HTERT RPE-1 (cell line): ENCODE measurements at regions not wholly inside any gene's neighbourhood (a gene's known extent, or its start where the extent isn't known, plus 50 kb on each side); places are given as distances from the start of the nearest gene placed in this dataset.

Experiments
- in situ Hi-C: fragments of 300-500 bp; cut with MboI; formaldehyde crosslinking; loops from 4 replicates; pipeline ENCODE4 v1.14.3; 2020; ENCODE audit warnings: low sequenced_read_pairs

DNA sequence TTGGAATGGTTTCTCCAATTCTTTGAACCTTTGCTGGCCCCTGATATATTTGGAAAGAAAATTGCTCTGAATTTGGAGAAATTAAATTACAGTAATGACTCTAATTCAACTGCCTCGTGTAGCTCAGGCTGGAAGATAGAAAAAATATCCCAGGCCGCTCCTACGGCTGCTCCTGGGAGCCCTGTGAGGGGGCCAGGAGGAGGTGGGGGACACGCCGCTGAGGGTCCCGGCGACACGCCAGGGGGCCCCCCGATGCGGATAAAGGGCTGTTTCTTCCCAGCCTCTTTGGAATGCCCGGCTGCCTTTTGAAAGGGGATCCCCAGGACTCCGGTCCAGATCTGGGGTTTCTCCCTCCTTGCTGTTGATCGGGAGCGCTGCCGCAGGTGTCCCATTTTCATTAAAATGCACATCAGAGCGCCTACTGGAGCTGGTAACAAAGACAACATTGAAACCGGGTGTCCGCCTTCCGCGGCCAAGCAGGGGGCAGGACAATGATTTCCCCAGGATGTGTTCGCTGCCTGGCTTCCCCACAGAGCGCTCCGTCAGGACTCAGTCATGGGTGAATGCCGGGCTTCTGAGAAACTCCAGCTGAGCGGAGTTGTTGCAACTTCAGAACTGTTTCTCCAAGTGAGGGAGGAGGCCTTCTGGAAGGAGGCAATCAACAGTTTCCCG is 200.1 kb upstream of the KBTBD8 start:
- in situ Hi-C loops, result no loop called here

DNA sequence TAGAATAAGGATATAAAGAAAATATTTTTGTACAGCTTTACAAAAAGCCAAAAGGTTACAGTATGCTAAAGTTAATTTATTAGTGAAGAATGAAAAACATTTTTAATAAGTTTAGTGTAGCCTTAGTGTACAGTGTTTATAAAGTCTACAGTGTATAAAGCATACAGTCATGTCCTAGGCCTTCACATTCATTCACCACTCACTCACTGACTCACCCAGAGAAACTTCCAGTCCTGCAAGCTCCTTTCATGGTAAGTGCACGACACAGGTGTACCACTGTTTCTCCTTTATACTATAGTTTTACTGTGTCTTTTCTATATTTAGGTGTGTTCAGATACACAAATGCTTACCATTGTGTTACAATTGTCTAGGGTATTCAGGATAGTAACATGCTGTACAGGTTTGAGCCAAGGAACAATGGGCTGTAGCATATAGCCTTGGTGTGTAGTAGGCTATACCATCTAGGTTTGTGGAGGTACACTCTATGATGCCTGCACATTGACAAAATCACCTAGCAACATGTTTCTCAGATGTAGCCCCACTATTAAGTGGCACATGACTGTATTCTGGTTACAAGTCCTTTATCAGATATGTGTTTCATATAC is 197.1 kb upstream of the KBTBD8 start:
- in situ Hi-C loops, result loop anchor here (25.0 kb wide), 1 partner anchor 539 kb away; no protein-coding TSS in a partner anchor

GRCh38 chr3:66803206-66803605 is 194.9 kb upstream of the KBTBD8 start:
- in situ Hi-C loops, result loop anchor here (25.0 kb wide), 1 partner anchor 541 kb away; no protein-coding TSS in a partner anchor

DNA sequence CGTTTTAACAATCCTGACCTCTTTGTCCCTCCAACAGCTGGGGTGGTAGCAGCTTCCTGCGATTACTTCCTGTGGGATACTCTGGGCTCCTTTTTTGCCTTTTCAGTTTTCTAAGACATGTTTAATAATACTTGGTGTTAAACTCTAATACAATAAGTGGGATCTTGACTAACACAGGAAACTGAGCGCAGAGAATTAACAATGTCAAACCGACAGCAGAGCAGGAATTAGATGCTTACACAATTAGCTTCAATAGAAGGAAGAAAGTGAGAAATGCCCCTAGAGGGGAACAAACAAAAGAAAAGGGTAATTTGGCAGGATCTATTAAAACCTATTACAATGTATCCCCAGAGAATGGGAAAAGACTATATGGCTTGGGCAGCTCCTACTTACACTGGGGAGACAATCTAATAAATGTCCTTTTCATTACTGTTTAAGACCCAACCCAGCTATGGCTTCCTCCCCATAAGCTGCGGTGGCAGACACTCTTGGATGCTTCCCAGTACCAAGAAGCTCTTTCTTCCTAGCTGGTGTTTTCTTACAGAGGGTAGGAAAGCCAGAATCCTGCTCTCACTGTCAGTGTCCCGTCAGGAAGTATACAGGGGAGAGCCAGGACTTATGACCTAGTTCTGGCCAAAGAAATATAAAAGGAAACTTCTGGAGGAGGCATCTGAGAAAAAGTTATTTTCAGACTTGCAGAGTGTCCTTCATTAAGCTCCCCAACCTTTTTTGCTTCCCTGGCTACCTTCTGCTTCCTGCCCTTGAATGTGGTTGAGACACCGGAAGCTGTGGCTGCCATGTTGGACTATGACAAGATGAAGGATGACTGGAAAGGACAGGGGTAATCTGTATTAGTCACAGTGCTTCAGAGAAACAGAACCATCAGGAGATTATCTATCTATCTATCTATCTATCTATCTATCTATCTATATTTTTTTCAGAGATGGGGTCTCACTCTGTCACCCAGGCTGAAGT is 194.1 kb upstream of the KBTBD8 start:
- in situ Hi-C loops, result loop anchor here (25.0 kb wide), 1 partner anchor 542 kb away; no protein-coding TSS in a partner anchor

DNA sequence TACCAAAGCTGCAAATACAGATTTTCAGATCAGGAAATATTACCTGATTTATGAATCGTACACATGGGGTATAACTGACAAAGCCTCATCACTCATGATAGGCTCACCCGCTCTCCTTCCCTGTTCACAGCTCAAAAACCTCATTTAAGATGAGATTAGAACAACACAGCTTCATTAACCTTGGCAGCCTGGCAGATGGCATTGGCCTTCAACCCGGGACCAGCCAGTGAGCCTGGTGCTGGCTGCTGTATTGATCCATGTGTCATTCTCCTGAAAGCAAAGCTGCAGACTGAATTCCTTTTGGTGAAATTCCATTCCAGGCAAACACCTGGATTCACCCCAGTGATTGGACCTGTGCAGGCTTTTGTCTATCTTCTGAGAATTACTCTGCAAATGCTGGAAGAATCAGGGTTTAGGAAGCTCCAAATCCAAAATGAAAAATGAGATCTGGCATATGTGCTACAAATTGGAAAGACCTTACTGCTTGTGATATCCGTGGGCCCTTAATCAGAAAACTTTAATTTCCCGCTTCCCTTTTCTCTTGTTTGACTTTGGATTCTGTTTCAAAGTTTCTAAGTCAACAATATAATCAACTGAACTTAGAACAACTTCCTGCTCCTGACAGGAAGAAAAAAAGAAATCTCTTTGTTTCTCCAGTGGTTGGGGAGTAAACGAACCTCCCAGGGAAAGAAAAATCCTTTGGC is 189.1 kb upstream of the KBTBD8 start:
- in situ Hi-C loops, result loop anchor here (25.0 kb wide), 1 partner anchor 547 kb away; no protein-coding TSS in a partner anchor

GRCh38 chr3:66809595-66809958 is 188.5 kb upstream of the KBTBD8 start:
- in situ Hi-C loops, result loop anchor here (25.0 kb wide), 1 partner anchor 547 kb away; no protein-coding TSS in a partner anchor

DNA sequence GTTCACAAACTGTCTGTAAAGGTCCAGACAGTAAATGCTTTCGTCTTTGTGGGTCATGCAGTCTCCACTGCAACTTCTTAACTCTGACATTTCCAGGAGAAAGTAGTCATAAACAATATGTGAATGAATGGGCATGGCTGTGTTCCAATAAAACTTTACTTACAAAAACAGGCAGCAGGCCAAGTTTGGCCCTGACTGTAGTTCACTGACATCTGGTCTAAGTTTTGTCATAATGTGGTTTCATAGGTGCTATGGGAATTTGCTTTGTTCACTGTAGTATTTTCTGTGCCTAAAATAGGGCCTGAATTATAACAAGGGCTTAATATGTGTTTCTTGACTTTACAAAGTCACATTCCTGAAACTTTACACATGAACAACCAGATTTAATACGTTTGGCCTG is 186.0 kb upstream of the KBTBD8 start:
- in situ Hi-C loops, result loop anchor here (25.0 kb wide), 1 partner anchor 550 kb away; no protein-coding TSS in a partner anchor

DNA sequence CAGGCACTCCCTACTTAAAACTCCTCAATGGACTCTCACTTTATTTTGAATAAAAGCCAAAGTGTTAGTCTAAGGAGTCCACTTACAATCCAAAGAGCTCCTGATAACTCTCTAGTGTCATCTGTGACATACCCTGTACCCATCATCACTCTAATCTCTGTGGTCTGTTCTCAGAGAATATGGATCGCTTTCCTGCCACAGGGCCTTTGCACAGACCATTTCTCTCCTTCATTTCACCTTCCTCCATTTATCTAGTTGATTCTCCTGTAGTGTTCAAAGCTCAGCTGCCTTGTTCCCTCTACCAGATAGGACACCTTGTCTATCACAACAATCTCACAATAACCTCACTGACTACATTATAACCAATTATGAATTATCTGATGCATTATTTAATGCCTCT is 185.4 kb upstream of the KBTBD8 start:
- in situ Hi-C loops, result loop anchor here (25.0 kb wide), 1 partner anchor 550 kb away; no protein-coding TSS in a partner anchor

GRCh38 chr3:66816090-66816761 is 181.9 kb upstream of the KBTBD8 start:
- in situ Hi-C loops, result loop anchor here (25.0 kb wide), 1 partner anchor 554 kb away; no protein-coding TSS in a partner anchor

- in situ Hi-C loops, result loop anchor here (25.0 kb wide), 1 partner anchor 556 kb away; no protein-coding TSS in a partner anchor
Observed at GRCh38 chr3:66817951-66818557, 180.1 kb upstream of the KBTBD8 start.

GRCh38 chr3:66819993-66820501 is 178.1 kb upstream of the KBTBD8 start:
- in situ Hi-C loops, result loop anchor here (25.0 kb wide), 1 partner anchor 558 kb away; no protein-coding TSS in a partner anchor

DNA sequence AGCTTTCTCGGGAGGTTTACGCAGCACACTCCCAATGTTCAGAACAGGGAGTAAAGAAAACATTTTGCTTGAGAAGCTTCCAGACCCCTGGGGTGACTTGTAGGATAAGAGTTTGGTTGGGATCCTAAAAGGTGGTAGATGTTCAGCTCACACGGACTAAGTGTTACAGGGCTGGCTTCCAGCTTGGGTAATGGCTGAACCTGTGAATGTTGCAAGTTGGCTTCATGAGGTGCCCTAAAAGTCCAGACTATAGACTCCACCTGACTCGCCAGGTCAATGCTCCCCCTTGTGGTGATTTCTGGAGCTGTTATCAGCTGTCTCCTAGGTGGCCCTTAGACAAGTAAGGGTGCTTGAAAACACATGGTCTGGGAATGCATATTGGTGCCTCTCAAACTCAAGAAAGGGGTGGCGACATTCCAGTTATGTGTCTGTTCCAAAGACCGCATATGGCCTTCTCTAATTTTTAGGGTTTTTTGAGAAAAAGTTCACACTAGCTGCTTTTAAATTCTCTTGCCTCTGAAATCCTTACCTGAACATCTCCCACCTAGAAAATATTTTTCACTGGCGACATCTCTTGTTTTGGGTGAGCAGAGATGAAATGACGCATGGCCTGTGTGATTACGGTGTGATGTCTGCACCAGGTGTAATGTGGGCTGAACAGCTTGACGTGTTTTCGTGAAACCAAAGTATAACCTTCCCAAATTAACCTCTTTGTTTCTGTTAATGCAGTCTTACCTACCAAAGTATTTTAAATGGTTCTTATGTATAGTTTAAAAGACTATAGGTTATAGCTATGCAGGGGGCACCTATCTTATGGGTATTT is 175.7 kb upstream of the KBTBD8 start:
- in situ Hi-C loops, result loop anchor here (25.0 kb wide), 1 partner anchor 560 kb away; no protein-coding TSS in a partner anchor

DNA sequence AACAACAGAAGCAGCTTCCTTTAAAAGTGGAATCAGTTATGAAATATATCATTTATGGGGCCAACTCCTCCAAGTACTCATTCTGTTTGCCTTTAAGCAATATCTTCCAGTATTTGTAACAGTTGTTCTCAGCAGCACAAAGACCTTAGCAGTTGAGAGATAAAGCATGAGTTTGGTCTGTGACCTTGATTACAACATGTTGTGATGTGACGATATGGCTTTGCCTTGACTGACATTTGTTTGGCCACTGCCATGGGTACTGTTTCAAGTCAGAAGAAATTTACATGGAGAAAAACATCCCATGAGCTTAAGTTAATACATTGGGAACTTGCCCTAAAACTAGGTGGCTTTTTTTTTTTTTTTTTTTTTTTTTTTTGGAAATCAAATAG is 175.1 kb upstream of the KBTBD8 start:
- in situ Hi-C loops, result loop anchor here (25.0 kb wide), 1 partner anchor 561 kb away; no protein-coding TSS in a partner anchor

DNA sequence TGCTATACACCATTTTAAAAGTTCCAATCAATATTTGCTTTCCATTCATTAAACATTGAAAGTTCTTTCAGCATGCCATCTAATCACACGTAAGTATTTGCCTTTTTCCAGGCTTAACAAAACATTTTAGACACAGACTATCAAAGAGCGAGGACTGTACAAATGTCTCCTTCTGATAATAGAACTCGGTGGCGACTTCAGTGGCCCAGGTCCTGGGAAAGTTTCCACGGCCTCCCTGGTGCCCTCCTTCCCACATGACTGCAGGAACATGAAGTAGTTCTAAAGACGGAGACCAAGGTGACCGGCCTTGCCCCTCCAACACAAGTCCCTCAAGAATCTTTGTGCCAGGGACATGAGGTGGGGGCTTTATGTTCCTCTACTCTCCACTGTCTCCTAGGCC is 174.6 kb upstream of the KBTBD8 start:
- in situ Hi-C loops, result loop anchor here (25.0 kb wide), 1 partner anchor 561 kb away; no protein-coding TSS in a partner anchor

DNA sequence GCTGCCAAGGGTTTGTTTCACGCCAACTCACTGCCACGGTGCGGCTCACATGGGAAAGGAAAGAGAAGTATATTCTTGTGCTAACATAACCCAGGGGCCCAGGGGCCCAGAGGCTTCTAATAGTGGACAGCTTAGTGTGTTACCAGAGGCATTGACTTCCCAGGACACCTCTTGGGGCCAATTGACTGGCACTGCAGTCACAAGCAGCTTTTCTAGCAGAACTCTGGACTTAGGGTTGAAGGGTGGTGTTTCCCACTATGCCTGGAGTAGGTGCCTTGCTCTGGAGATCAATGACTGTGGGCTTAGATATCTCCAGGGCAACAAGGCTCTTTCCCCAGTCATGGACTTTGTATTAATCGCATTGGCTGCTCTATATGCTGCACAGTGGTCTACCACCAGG is 172.7 kb upstream of the KBTBD8 start:
- in situ Hi-C loops, result no loop called here

GRCh38 chr3:66827726-66828125 is 170.4 kb upstream of the KBTBD8 start:
- in situ Hi-C loops, result no loop called here

- in situ Hi-C loops, result no loop called here
Observed at GRCh38 chr3:66828303-66828702, 169.8 kb upstream of the KBTBD8 start.

GRCh38 chr3:66830301-66830700 is 167.8 kb upstream of the KBTBD8 start:
- in situ Hi-C loops, result no loop called here
